ENCODE measurements at regions not wholly inside any gene's neighbourhood (a gene's known extent, or its start where the extent isn't known, plus 50 kb on each side); places are given as distances from the start of the nearest gene placed in this dataset.
"Not testable (repeated sequence)": the region's sequence is repeated elsewhere in the genome, so short reads cannot be mapped to it uniquely, and the experiment has no call there.

DNA sequence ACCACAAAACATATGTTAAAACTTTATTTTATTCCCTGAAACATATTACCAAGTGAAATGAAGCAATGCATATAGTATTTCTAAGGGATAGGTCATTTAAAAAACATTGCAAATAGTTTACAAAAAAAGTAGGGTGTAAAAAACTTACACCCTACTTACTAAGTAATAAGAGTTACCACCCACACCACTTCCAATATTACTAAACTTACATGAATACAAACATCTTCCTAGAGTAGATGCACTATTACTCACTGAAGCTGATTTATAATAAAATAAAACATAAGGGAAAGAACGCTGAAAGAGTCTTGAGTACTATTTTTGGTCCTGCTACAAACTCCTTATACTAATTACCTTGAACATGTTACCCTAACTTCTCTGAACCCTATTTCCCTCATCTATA, 289.4 kb downstream of the HINT1 start:
- Histone ChIP-seq H3K9me3 (ENCODE audit: control insufficient read depth in 1 of 2, low read length in 2 of 2) (no peaks in the 10 kb centered on the region), H3K27ac (ENCODE audit: low read length) (no peak overlapping the region), H3K36me3 (ENCODE audit: control insufficient read depth in 1 of 2, insufficient read depth in 2 of 2, low read length in 2 of 2) (no peaks in the 10 kb centered on the region), H3K4me3 (ENCODE audit: low read depth in 1 of 2, low read length in 2 of 2) (no peak overlapping the region), H3K4me1 (ENCODE audit: control insufficient read depth in 1 of 2, insufficient read depth in 2 of 2, low read length in 2 of 2) (no peaks in the 10 kb centered on the region), H3K27me3 (ENCODE audit: low read depth, low read length) (no peaks in the 10 kb centered on the region)

GRCh38 chr5:130874861-130875417, 290.1 kb downstream of the HINT1 start:
- no peak overlapping the region for H3K4me3 ChIP-seq (ENCODE audit: low read depth in 1 of 2, low read length in 2 of 2)
- H3K4me1 ChIP-seq (ENCODE audit: control insufficient read depth in 1 of 2, insufficient read depth in 2 of 2, low read length in 2 of 2): no peaks in the 10 kb centered on the region
- H3K9me3 ChIP-seq (ENCODE audit: control insufficient read depth in 1 of 2, low read length in 2 of 2): no peaks in the 10 kb centered on the region
- no peaks in the 10 kb centered on the region for H3K36me3 ChIP-seq (ENCODE audit: control insufficient read depth in 1 of 2, insufficient read depth in 2 of 2, low read length in 2 of 2)
- no peak overlapping the region for H3K27ac ChIP-seq (ENCODE audit: low read length)
- H3K27me3 ChIP-seq (ENCODE audit: low read depth, low read length): no peaks in the 10 kb centered on the region

GRCh38 chr5:130871346-130872086, 293.5 kb downstream of the HINT1 start:
- no peak overlapping the region for H3K4me3 ChIP-seq (ENCODE audit: low read depth in 1 of 2, low read length in 2 of 2)
- H3K4me1 ChIP-seq (ENCODE audit: control insufficient read depth in 1 of 2, insufficient read depth in 2 of 2, low read length in 2 of 2): no peaks in the 10 kb centered on the region
- H3K9me3 ChIP-seq (ENCODE audit: control insufficient read depth in 1 of 2, low read length in 2 of 2): no peaks in the 10 kb centered on the region

GRCh38 chr5:130870691-130871090, 294.4 kb downstream of the HINT1 start:
- Histone ChIP-seq H3K9me3 (ENCODE audit: control insufficient read depth in 1 of 2, low read length in 2 of 2) (no peaks in the 10 kb centered on the region), H3K27ac (ENCODE audit: low read length) (no peak overlapping the region), H3K4me1 (ENCODE audit: control insufficient read depth in 1 of 2, insufficient read depth in 2 of 2, low read length in 2 of 2) (no peaks in the 10 kb centered on the region), H3K4me3 (ENCODE audit: low read depth in 1 of 2, low read length in 2 of 2) (no peak overlapping the region), H3K36me3 (ENCODE audit: control insufficient read depth in 1 of 2, insufficient read depth in 2 of 2, low read length in 2 of 2) (no peaks in the 10 kb centered on the region), H3K27me3 (ENCODE audit: low read depth, low read length) (no peaks in the 10 kb centered on the region)

More at GRCh38 chr5:130871346-130872086, 293.5 kb downstream of the HINT1 start:
- H3K27ac ChIP-seq (ENCODE audit: low read length): no peak overlapping the region
- no peaks in the 10 kb centered on the region for H3K36me3 ChIP-seq (ENCODE audit: control insufficient read depth in 1 of 2, insufficient read depth in 2 of 2, low read length in 2 of 2)
- no peaks in the 10 kb centered on the region for H3K27me3 ChIP-seq (ENCODE audit: low read depth, low read length)

DNA sequence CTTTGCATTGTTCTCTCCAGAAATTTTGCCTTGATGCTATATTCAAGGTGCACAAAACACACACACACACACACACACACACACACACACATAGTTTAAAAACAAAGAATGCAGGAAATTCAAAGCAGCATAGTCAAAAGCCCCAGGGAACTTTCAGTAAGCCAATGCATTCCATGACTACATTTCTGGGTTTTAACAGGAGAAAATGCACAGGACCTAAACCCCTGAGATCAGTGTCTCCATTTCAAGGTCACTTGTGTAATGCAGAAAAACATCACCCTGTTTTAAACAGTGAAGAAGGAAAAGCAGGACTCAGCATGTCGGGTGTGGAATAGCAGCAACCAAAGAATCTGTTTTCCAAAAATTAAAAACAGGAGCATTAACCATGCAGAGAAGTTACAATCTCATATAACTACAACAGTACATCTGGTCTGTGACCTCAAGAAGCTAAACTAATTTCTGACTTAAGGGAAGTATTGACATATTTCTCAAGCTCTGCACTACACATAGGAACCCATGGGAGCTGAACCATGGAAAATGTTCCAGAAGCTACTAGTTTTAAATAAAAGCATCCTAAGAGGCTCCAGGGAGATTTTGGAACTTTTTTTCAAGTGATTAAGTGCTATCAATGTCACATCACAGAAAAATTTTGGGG, 296.7 kb downstream of the HINT1 start:
- no peaks in the 10 kb centered on the region for H3K4me1 ChIP-seq (ENCODE audit: control insufficient read depth in 1 of 2, insufficient read depth in 2 of 2, low read length in 2 of 2)
- no peak overlapping the region for H3K27ac ChIP-seq (ENCODE audit: low read length)
- H3K4me3 ChIP-seq (ENCODE audit: low read depth in 1 of 2, low read length in 2 of 2): no peak overlapping the region
- no peaks in the 10 kb centered on the region for H3K36me3 ChIP-seq (ENCODE audit: control insufficient read depth in 1 of 2, insufficient read depth in 2 of 2, low read length in 2 of 2)
- no peaks in the 10 kb centered on the region for H3K9me3 ChIP-seq (ENCODE audit: control insufficient read depth in 1 of 2, low read length in 2 of 2)
- H3K27me3 ChIP-seq (ENCODE audit: low read depth, low read length): no peaks in the 10 kb centered on the region

DNA sequence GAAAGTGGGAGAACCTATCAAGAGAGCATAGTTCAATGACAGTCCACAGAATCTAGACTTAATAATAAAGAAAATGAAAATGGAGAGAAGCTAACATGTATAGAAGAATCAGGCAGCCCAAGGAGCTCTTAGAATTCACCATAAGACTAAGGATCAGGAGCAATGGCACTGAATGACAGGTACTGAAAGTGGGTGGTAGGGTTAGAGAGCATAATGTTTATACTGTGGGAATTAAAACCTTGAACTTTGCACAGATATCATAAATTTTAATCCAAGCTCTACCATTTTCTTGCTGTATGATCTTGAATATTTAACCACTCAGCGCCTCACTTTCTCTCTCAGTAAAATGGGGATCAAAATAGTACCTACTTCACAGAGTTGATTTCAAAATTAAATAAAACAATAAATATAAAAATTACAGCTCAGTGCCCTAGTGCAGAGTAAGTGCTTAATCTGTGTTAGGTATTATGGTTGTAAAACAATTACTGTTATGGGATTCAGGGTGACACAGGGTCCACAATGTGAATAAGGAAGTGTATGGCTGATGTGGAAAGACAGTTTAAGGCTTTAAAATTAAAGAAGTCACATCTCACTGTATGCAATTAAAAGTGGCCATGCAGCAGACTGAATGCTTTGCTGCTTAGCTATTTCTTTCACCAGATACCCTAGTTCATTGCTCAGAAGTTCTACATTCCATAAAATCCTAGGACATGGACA, 319.8 kb downstream of the HINT1 start:
- no peaks in the 10 kb centered on the region for H3K27me3 ChIP-seq (ENCODE audit: low read depth, low read length)
- H3K4me1 ChIP-seq (ENCODE audit: control insufficient read depth in 1 of 2, insufficient read depth in 2 of 2, low read length in 2 of 2): no peaks in the 10 kb centered on the region
- no peak overlapping the region for H3K27ac ChIP-seq (ENCODE audit: low read length)
- H3K4me3 ChIP-seq (ENCODE audit: low read depth in 1 of 2, low read length in 2 of 2): no peak overlapping the region
- H3K36me3 ChIP-seq (ENCODE audit: control insufficient read depth in 1 of 2, insufficient read depth in 2 of 2, low read length in 2 of 2): no peaks in the 10 kb centered on the region
- peaks cover 0 to 2% of the 10 kb centered on the region in 2 donors for H3K9me3 ChIP-seq (ENCODE audit: control insufficient read depth in 1 of 2, low read length in 2 of 2)

GRCh38 chr5:130836729-130837649, 328.1 kb downstream of the HINT1 start:
- H3K9me3 ChIP-seq (ENCODE audit: control insufficient read depth in 1 of 2, low read length in 2 of 2): no peaks in the 10 kb centered on the region
- no peaks in the 10 kb centered on the region for H3K36me3 ChIP-seq (ENCODE audit: control insufficient read depth in 1 of 2, insufficient read depth in 2 of 2, low read length in 2 of 2)
- no peaks in the 10 kb centered on the region for H3K27me3 ChIP-seq (ENCODE audit: low read depth, low read length)
- peak overlapping the region; percentile 54 to 60 for H3K4me3 ChIP-seq (ENCODE audit: low read depth in 1 of 2, low read length in 2 of 2)
- no peaks in the 10 kb centered on the region for H3K4me1 ChIP-seq (ENCODE audit: control insufficient read depth in 1 of 2, insufficient read depth in 2 of 2, low read length in 2 of 2)
- H3K27ac ChIP-seq (ENCODE audit: low read length): no peak overlapping the region

GRCh38 chr5:130817598-130818384, 347.3 kb downstream of the HINT1 start:
- H3K4me3 ChIP-seq (ENCODE audit: low read depth in 1 of 2, low read length in 2 of 2); H3K27ac ChIP-seq (ENCODE audit: low read length); H3K36me3 ChIP-seq (ENCODE audit: control insufficient read depth in 1 of 2, insufficient read depth in 2 of 2, low read length in 2 of 2); H3K27me3 ChIP-seq (ENCODE audit: low read depth, low read length); H3K9me3 ChIP-seq (ENCODE audit: control insufficient read depth in 1 of 2, low read length in 2 of 2); H3K4me1 ChIP-seq (ENCODE audit: control insufficient read depth in 1 of 2, insufficient read depth in 2 of 2, low read length in 2 of 2): not testable (repeated sequence)

DNA sequence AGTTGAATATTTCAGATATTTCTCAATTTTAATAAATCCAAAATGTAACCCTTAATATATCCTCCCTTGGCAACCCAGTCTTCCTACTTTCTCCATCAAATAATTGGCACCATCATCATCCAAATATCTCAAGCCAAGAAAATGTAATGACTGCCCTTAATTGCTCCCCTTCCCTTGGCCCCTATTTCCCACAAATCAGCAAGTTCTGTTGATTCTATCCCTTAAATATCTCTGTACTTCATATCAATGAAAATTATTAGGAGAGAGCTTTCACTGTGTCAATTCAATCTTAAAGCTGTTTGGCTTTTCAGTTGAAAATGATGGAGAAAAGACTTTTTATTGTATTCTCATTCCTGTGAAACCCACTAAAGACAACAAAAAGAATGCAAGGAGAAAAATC, 349.8 kb downstream of the HINT1 start:
- Histone ChIP-seq H3K4me3 (ENCODE audit: low read depth in 1 of 2, low read length in 2 of 2) (no peak overlapping the region), H3K4me1 (ENCODE audit: control insufficient read depth in 1 of 2, insufficient read depth in 2 of 2, low read length in 2 of 2) (no peaks in the 10 kb centered on the region), H3K9me3 (ENCODE audit: control insufficient read depth in 1 of 2, low read length in 2 of 2) (no peaks in the 10 kb centered on the region), H3K36me3 (ENCODE audit: control insufficient read depth in 1 of 2, insufficient read depth in 2 of 2, low read length in 2 of 2) (no peaks in the 10 kb centered on the region), H3K27me3 (ENCODE audit: low read depth, low read length) (no peaks in the 10 kb centered on the region), H3K27ac (ENCODE audit: low read length) (no peak overlapping the region)

- H3K9me3 ChIP-seq (ENCODE audit: control insufficient read depth in 1 of 2, low read length in 2 of 2): no peaks in the 10 kb centered on the region
- H3K4me3 ChIP-seq (ENCODE audit: low read depth in 1 of 2, low read length in 2 of 2): no peak overlapping the region
- H3K27ac ChIP-seq (ENCODE audit: low read length): no peak overlapping the region
- H3K36me3 ChIP-seq (ENCODE audit: control insufficient read depth in 1 of 2, insufficient read depth in 2 of 2, low read length in 2 of 2): no peaks in the 10 kb centered on the region
- H3K4me1 ChIP-seq (ENCODE audit: control insufficient read depth in 1 of 2, insufficient read depth in 2 of 2, low read length in 2 of 2): no peaks in the 10 kb centered on the region
- H3K27me3 ChIP-seq (ENCODE audit: low read depth, low read length): no peaks in the 10 kb centered on the region
Observed at GRCh38 chr5:130808691-130809090, 356.4 kb downstream of the HINT1 start.
